CD4-positive, alpha-beta T cell (primary cell): ENCODE measurements at regions not wholly inside any gene's neighbourhood (a gene's known extent, or its start where the extent isn't known, plus 50 kb on each side); places are given as distances from the start of the nearest gene placed in this dataset.
A peak's percentile ranks its signal among the peaks of the same experiment; 100 is the strongest.

Source experiments
- ATAC-seq: fragments of 200-7000 bp; cut with Tn5 transposase; one replicate; pipeline ENCODE4 v1.10.0; 2022; ENCODE audit warnings: mild to moderate bottlenecking; ENCODE audit not compliant: poor library complexity
- CTCF ChIA-PET: fragments of 350-600 bp; sonication (Branson Sonifier 250); formaldehyde crosslinking; loops from one replicate; lab custom pipeline; 2021; ENCODE audit warnings: antibody characterized with exemption, inconsistent platforms; lab: Charles Lee
- POLR2A ChIA-PET: fragments of 350-600 bp; sonication (Branson Sonifier 250); formaldehyde crosslinking; loops from one replicate; lab custom pipeline; 2021; ENCODE audit warnings: antibody characterized with exemption, inconsistent platforms; lab: Charles Lee
- DNase-seq, 14 experiments: peaks; one replicate each; pipeline ENCODE4 v3.0.0-alpha.2; 2013 to 2020; ENCODE audit warnings: mixed read lengths in 2 of 14
- H3K27ac ChIP-seq, 2 donors: one replicate each; pipeline versions ENCODE4 v1.5.1 to v1.7.0; 2013; ENCODE audit warnings: low read length in 2 of 2, low read depth in 1 of 2, mild to moderate bottlenecking in 1 of 2
- H3K27me3 ChIP-seq, 2 experiments: 1 replicate in 1 of 2; 2 replicates in 1 of 2; pipeline versions ENCODE4 v1.6.1 to v1.7.0; 2013; ENCODE audit warnings: low read length in 2 of 2, control low read depth in 1 of 2, mild to moderate bottlenecking in 1 of 2, moderate library complexity in 1 of 2; ENCODE audit not compliant: insufficient read depth in 2 of 2, control insufficient read depth in 1 of 2
- H3K36me3 ChIP-seq: one replicate; pipeline ENCODE4 v1.6.1; 2013; ENCODE audit warnings: low read length, control low read depth; ENCODE audit not compliant: insufficient read depth
- H3K4me1 ChIP-seq: one replicate; pipeline ENCODE4 v1.6.1; 2013; ENCODE audit warnings: low read length, control low read depth; ENCODE audit not compliant: insufficient read depth
- H3K4me3 ChIP-seq: one replicate; pipeline ENCODE4 v1.5.1; 2013; ENCODE audit warnings: mild to moderate bottlenecking, low read length, moderate library complexity
- H3K9me3 ChIP-seq, 2 experiments: 1 replicate in 1 of 2; 2 replicates in 1 of 2; pipeline versions ENCODE4 v1.6.1 to v1.7.0; 2013; ENCODE audit warnings: low read length in 2 of 2, mild to moderate bottlenecking in 2 of 2, control low read depth in 1 of 2, moderate library complexity in 1 of 2; ENCODE audit not compliant: control insufficient read depth in 1 of 2, insufficient read depth in 1 of 2
- H3K27ac Mint-ChIP-seq: one replicate; pipeline ENCODE4 v1.8.0; 2020; ENCODE audit warnings: mixed read lengths
- H3K27me3 Mint-ChIP-seq: one replicate; pipeline ENCODE4 v1.8.0; 2021; ENCODE audit warnings: mixed read lengths
- H3K36me3 Mint-ChIP-seq: one replicate; pipeline ENCODE4 v1.8.0; 2021; ENCODE audit warnings: low read depth, mixed read lengths
- H3K4me1 Mint-ChIP-seq: one replicate; pipeline ENCODE4 v1.8.0; 2021; ENCODE audit warnings: low read depth, mixed read lengths
- H3K4me3 Mint-ChIP-seq: one replicate; pipeline ENCODE4 v1.8.0; 2020; ENCODE audit warnings: mild to moderate bottlenecking, mixed read lengths
- H3K9me3 Mint-ChIP-seq: one replicate; pipeline ENCODE4 v1.8.0; 2020; ENCODE audit warnings: mixed read lengths
- intact Hi-C, 2 experiments: fragments of 100-400 bp; cut with DNase I in 1 of 2; cut with micrococcal nuclease in 1 of 2; formaldehyde crosslinking; loops; one replicate each; pipeline versions ENCODE4 v1.15.1 to v1.9.0; 2023 to 2025; cut with DNase I, micrococcal nuclease
- TF ChIP-seq, protein P1 (sequence below): fragments of 200-600 bp; IDR thresholded peaks from one replicate; pipeline ENCODE4 v1.8.0; 2022; ENCODE audit warnings: antibody characterized with exemption, mild to moderate bottlenecking

DNA sequence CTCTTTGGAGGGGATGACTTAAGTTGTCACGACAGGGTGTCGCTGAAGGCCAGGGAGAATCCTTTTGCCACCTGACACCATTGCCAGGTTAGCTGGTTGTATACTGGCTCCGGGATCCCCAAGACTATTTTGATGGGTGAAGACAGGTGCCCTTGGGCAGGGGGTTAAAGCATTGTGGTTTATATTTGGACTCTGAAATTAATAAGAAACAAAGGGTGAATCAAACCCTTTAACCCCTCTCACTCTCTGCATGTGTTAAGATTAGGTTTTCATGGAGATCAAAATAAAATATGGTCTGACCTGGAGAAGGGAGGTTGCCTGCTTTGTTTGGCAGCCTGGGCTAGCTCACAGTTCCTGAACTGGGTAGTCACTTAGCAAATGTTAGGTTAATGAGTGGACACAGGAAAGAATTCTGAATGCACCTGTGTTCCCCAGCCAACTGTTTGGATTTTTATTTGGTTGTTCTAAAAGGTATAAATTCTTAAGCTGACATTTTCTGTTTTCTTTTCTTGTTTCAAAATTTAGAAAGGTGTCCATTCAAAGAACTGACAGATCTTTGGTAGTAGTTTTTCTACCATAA lies 301.7 kb downstream of the KCNS3 start:
- Mint-ChIP-seq H3K9me3 (no peaks in the 10 kb centered on the region), H3K36me3 (no peaks in the 10 kb centered on the region), H3K4me1 (no peaks in the 10 kb centered on the region), H3K27me3 (peaks cover 22% of the 10 kb centered on the region), H3K27ac (no peak overlapping the region), H3K4me3 (no peak overlapping the region)
- CTCF ChIA-PET = no interaction called here
- Histone ChIP-seq H3K4me1 (no peaks in the 10 kb centered on the region), H3K9me3 (no peaks in the 10 kb centered on the region), H3K4me3 (no peak overlapping the region), H3K36me3 (no peaks in the 10 kb centered on the region), H3K27ac (no peak overlapping the region), H3K27me3 (no peaks in the 10 kb centered on the region)
- TF ChIP-seq, protein P1, sequence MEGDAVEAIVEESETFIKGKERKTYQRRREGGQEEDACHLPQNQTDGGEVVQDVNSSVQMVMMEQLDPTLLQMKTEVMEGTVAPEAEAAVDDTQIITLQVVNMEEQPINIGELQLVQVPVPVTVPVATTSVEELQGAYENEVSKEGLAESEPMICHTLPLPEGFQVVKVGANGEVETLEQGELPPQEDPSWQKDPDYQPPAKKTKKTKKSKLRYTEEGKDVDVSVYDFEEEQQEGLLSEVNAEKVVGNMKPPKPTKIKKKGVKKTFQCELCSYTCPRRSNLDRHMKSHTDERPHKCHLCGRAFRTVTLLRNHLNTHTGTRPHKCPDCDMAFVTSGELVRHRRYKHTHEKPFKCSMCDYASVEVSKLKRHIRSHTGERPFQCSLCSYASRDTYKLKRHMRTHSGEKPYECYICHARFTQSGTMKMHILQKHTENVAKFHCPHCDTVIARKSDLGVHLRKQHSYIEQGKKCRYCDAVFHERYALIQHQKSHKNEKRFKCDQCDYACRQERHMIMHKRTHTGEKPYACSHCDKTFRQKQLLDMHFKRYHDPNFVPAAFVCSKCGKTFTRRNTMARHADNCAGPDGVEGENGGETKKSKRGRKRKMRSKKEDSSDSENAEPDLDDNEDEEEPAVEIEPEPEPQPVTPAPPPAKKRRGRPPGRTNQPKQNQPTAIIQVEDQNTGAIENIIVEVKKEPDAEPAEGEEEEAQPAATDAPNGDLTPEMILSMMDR = no peak
- POLR2A ChIA-PET = no interaction called here
- intact Hi-C loops = no loop called here
- DNase-seq (no peak), ATAC-seq (no peak)

DNA sequence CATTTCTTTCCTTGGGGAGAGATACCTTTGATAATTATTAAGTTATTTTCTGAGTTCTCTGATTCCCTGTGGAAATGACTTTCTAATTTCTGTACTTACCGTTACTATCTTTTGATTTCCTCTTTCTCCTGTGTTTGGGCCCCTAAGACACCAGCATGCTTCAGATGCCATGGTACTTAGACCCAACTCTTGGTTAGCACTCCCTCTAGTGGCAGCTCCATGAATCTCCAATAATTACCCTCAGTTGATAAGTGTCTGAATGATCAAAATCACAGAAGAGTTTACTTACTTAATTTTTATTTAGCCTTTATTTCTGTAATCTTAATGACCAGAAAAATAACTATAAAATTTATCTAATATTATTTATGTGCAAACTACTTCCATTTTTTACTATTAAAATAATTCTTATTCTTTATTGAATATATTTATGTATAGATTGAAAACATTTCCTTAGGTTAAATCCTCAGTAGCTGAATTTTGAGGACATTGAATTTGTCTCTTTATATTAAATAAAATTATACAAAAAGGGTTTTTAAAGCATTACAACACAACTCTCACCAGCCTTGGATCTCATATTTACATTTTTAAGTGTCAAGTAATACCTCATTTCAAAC lies 300.4 kb downstream of the KCNS3 start:
- Histone ChIP-seq H3K27me3 (no peaks in the 10 kb centered on the region), H3K27ac (no peak overlapping the region), H3K4me1 (no peaks in the 10 kb centered on the region), H3K4me3 (no peak overlapping the region), H3K9me3 (no peaks in the 10 kb centered on the region), H3K36me3 (no peaks in the 10 kb centered on the region)
- H3K36me3 Mint-ChIP-seq = no peaks in the 10 kb centered on the region
- H3K4me3 Mint-ChIP-seq = no peak overlapping the region
- ChIA-PET POLR2A (no interaction called here), CTCF (no interaction called here)
- intact Hi-C loops = loop anchor here in 1 of 2 experiments (5.0 to 10.0 kb wide), 2 partner anchors 462 to 534 kb away; no protein-coding TSS in a partner anchor
- peaks cover 13% of the 10 kb centered on the region for H3K27me3 Mint-ChIP-seq
- H3K4me1 Mint-ChIP-seq = no peaks in the 10 kb centered on the region
- H3K9me3 Mint-ChIP-seq = no peaks in the 10 kb centered on the region
- TF ChIP-seq, protein P1 = peak; percentile 72
- DNase-seq = peak in 7 of 14 experiments; percentile 1 to 50 (median 23)
- ATAC-seq = no peak
- no peak overlapping the region for H3K27ac Mint-ChIP-seq

DNA sequence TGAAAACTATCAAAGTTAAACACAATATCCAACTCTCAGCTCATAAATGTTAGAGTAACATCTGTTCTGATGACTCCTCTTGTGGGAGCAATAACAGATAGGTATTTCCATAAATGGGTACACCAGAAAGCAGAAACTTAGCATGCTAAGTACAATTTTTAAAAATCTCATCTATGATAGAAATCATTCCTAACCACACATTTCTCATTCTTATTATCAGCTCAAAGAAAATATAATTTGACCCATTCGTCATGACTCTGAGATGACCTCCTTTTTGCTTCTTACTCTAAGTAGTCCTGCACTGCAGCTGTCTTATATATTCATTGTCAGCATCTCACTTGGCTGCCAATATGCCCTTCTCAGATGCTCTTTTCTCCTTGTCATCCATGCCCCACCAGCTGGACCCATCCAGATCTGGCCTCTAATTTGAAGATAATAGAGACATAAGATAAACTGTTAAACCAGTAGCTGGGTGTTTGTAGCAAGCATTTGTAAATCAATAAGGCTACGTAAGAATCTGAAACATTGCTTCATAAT lies 298.3 kb downstream of the KCNS3 start:
- H3K27ac Mint-ChIP-seq = no peak overlapping the region
- peaks cover 13% of the 10 kb centered on the region for H3K27me3 Mint-ChIP-seq
- H3K27me3 ChIP-seq = no peaks in the 10 kb centered on the region
- no peak overlapping the region for H3K4me3 ChIP-seq
- CTCF ChIA-PET = no interaction called here
- H3K9me3 Mint-ChIP-seq = no peaks in the 10 kb centered on the region
- H3K4me1 ChIP-seq = no peaks in the 10 kb centered on the region
- ATAC-seq (no peak), DNase-seq (no peak)
- H3K4me3 Mint-ChIP-seq = no peak overlapping the region
- no peaks in the 10 kb centered on the region for H3K4me1 Mint-ChIP-seq
- no peak overlapping the region for H3K27ac ChIP-seq
- intact Hi-C loops = loop anchor here in 1 of 2 experiments (5.0 to 10.0 kb wide), 2 partner anchors 459 to 532 kb away; no protein-coding TSS in a partner anchor
- H3K9me3 ChIP-seq = no peaks in the 10 kb centered on the region
- H3K36me3 ChIP-seq = no peaks in the 10 kb centered on the region
- TF ChIP-seq, protein P1 = no peak
- POLR2A ChIA-PET = no interaction called here
- H3K36me3 Mint-ChIP-seq = no peaks in the 10 kb centered on the region
